ENCODE measurements at regions not wholly inside any gene's neighbourhood (a gene's known extent, or its start where the extent isn't known, plus 50 kb on each side); places are given as distances from the start of the nearest gene placed in this dataset.

GRCh38 chr10:90403211-90404000 lies 454.4 kb downstream of the HTR7 start:
- TF ChIP-seq CTCF (IDR thresholded peaks at IDR 0.05; ENCODE audit: insufficient read depth, low read length, poor library complexity, severe bottlenecking) (no peak), EZH2phosphoT487 (conservative IDR thresholded peaks at IDR 0.05; ENCODE audit: low read length) (no peak)

All from SU-DHL-6 (cell line).